ENCODE measurements at regions not wholly inside any gene's neighbourhood (a gene's known extent, or its start where the extent isn't known, plus 50 kb on each side); places are given as distances from the start of the nearest gene placed in this dataset.
"Not testable (repeated sequence)": the region's sequence is repeated elsewhere in the genome, so short reads cannot be mapped to it uniquely, and the experiment has no call there.

GRCh38 chr7:77484785-77485184 lies 52.3 kb upstream of the PTPN12 start:
- DNase-seq (ENCODE audit: low read depth): no peak
- H3K4me3 ChIP-seq (ENCODE audit: low read depth, low read length): no peak overlapping the region
- no peak for TF ChIP-seq CTCF (IDR thresholded peaks at IDR 0.05; ENCODE audit: low read depth, low read length, missing control alignments)

- DNase-seq (ENCODE audit: low read depth): no peak
- no peak overlapping the region for H3K4me3 ChIP-seq (ENCODE audit: low read depth, low read length)
- no peak for TF ChIP-seq CTCF (IDR thresholded peaks at IDR 0.05; ENCODE audit: low read depth, low read length, missing control alignments)
Observed at GRCh38 chr7:77482015-77482414, 55.1 kb upstream of the PTPN12 start.

GRCh38 chr7:77481615-77482014 lies 55.5 kb upstream of the PTPN12 start:
- H3K4me3 ChIP-seq (ENCODE audit: low read depth, low read length): no peak overlapping the region
- DNase-seq (ENCODE audit: low read depth): no peak
- no peak for TF ChIP-seq CTCF (IDR thresholded peaks at IDR 0.05; ENCODE audit: low read depth, low read length, missing control alignments)

GRCh38 chr7:77480102-77480627 lies 56.9 kb upstream of the PTPN12 start:
- DNase-seq (ENCODE audit: low read depth); H3K4me3 ChIP-seq (ENCODE audit: low read depth, low read length): not testable (repeated sequence)

- no peak overlapping the region for H3K4me3 ChIP-seq (ENCODE audit: low read depth, low read length)
- no peak for TF ChIP-seq CTCF (IDR thresholded peaks at IDR 0.05; ENCODE audit: low read depth, low read length, missing control alignments)
- DNase-seq (ENCODE audit: low read depth): no peak
Observed at GRCh38 chr7:77479536-77480088, 57.5 kb upstream of the PTPN12 start.

- no peak overlapping the region for H3K4me3 ChIP-seq (ENCODE audit: low read depth, low read length)
- no peak for TF ChIP-seq CTCF (IDR thresholded peaks at IDR 0.05; ENCODE audit: low read depth, low read length, missing control alignments)
- no peak for DNase-seq (ENCODE audit: low read depth)
Observed at GRCh38 chr7:77476871-77477270, 60.2 kb upstream of the PTPN12 start.

- no peak for DNase-seq (ENCODE audit: low read depth)
- no peak for TF ChIP-seq CTCF (IDR thresholded peaks at IDR 0.05; ENCODE audit: low read depth, low read length, missing control alignments)
- no peak overlapping the region for H3K4me3 ChIP-seq (ENCODE audit: low read depth, low read length)
Observed at GRCh38 chr7:77475181-77475580, 59.0 kb upstream of the GSAP start.
